ENCODE measurements at regions not wholly inside any gene's neighbourhood (a gene's known extent, or its start where the extent isn't known, plus 50 kb on each side); places are given as distances from the start of the nearest gene placed in this dataset.

DNA sequence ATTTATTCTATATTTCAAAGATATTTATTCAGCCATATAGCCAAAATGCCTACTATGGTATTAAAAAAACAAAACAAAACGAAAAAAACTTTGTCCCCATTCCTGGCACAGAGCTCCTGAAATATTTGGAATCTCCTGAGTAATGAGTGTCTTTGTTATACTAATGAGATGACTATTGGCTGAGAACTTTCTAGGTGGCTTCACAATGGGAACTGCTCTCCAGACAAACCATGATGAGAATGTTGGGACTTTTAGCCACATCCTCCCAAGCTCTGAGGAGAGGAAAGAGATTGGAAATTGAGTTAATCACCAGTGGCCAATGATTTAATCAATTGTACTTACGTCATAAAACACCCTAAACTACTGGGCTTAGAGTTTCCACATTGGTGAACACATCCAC lies 631.8 kb upstream of the SETBP1 start:
- Histone ChIP-seq H3K27me3 (no peaks in the 10 kb centered on the region), H3K4me3 (no peak overlapping the region), H3K36me3 (no peaks in the 10 kb centered on the region), H3K9me3 (no peaks in the 10 kb centered on the region), H3K27ac (no peak overlapping the region), H3K4me1 (peaks cover 3 to 9% of the 10 kb centered on the region in 2 donors)
- ATAC-seq (no peak), DNase-seq (no peak)
- TF ChIP-seq CTCF (IDR thresholded peaks at IDR 0.05 in 4 of 5, conservative IDR thresholded peaks at IDR 0.05 in 1 of 5) (no peak), POLR2A (IDR thresholded peaks at IDR 0.05) (no peak)
- in situ Hi-C loops (cut with MboI; ENCODE audit: low sequenced_read_pairs in 4 of 4) (no loop called here), intact Hi-C loops (cut with DNase I; ENCODE audit: low total_unique reads) (no loop called here)

DNA sequence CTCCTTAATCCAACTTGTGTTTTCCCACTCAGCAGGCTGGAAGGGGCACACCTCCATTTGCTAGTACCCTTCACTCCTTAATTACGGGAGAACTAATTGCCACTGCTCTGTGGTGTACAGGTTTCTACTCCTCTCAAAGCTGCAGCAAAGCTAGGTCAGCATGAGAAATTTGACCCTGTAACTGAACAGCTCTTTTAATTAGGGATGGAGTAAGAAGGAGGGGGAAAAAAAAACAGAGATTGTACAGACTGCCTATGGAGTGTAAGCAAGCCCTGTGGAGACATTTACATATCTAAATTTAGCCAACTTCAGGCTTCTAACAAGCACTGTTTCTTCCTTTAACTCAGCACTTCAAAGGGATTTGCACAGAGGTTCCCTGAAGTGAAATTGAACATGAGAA lies 629.7 kb upstream of the SETBP1 start:
- in situ Hi-C loops (cut with MboI; ENCODE audit: low sequenced_read_pairs in 4 of 4) (no loop called here), intact Hi-C loops (cut with DNase I; ENCODE audit: low total_unique reads) (no loop called here)
- H3K27me3 ChIP-seq, result no peaks in the 10 kb centered on the region
- TF ChIP-seq POLR2A (IDR thresholded peaks at IDR 0.05), result no peak
- no peak for TF ChIP-seq CTCF (IDR thresholded peaks at IDR 0.05 in 4 of 5, conservative IDR thresholded peaks at IDR 0.05 in 1 of 5)
- no peak for ATAC-seq
- no peak overlapping the region for H3K4me3 ChIP-seq
- no peaks in the 10 kb centered on the region for H3K36me3 ChIP-seq
- DNase-seq, result no peak
- no peaks in the 10 kb centered on the region for H3K9me3 ChIP-seq
- H3K4me1 ChIP-seq, result peaks cover 15 to 22% of the 10 kb centered on the region in 2 donors
- H3K27ac ChIP-seq, result no peak overlapping the region

DNA sequence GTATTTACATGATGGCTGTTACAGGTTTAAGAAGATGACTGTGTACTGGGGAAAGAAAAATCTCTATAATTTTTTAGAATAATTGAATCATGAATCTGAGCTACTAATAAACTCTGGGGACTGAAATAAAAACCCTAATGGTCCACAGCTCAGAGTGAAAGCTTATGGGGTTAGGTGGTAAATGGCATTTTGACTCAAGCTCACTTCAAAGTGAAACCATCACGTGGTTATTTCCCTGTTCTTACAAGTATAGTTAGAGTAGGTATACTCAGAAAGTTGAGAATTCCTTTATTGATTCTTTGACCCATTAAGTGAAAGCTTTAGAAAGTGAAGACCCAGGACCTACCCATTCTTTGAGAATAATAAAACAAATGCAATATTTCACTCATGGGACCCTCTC lies 626.2 kb upstream of the SETBP1 start:
- in situ Hi-C loops (cut with MboI; ENCODE audit: low sequenced_read_pairs in 4 of 4) (no loop called here), intact Hi-C loops (cut with DNase I; ENCODE audit: low total_unique reads) (no loop called here)
- no peak for ATAC-seq
- H3K27ac ChIP-seq, result no peak overlapping the region
- H3K27me3 ChIP-seq, result no peaks in the 10 kb centered on the region
- no peaks in the 10 kb centered on the region for H3K9me3 ChIP-seq
- peaks cover 15 to 22% of the 10 kb centered on the region in 2 donors for H3K4me1 ChIP-seq
- no peaks in the 10 kb centered on the region for H3K36me3 ChIP-seq
- H3K4me3 ChIP-seq, result no peak overlapping the region
- TF ChIP-seq POLR2A (IDR thresholded peaks at IDR 0.05) (no peak), CTCF (IDR thresholded peaks at IDR 0.05 in 4 of 5, conservative IDR thresholded peaks at IDR 0.05 in 1 of 5) (no peak)
- DNase-seq, result no peak

- TF ChIP-seq POLR2A (IDR thresholded peaks at IDR 0.05) (no peak), CTCF (IDR thresholded peaks at IDR 0.05 in 4 of 5, conservative IDR thresholded peaks at IDR 0.05 in 1 of 5) (no peak)
- H3K36me3 ChIP-seq, result no peaks in the 10 kb centered on the region
- no peak overlapping the region for H3K27ac ChIP-seq
- DNase-seq, result no peak
- H3K9me3 ChIP-seq, result no peaks in the 10 kb centered on the region
- intact Hi-C loops (cut with DNase I; ENCODE audit: low total_unique reads), result no loop called here
- in situ Hi-C loops (cut with MboI; ENCODE audit: low sequenced_read_pairs in 4 of 4), result no loop called here
- ATAC-seq, result no peak
- H3K27me3 ChIP-seq, result no peaks in the 10 kb centered on the region
- H3K4me1 ChIP-seq, result peaks cover 1 to 4% of the 10 kb centered on the region in 2 donors
- no peak overlapping the region for H3K4me3 ChIP-seq
These were observed 620.5 kb upstream of the SETBP1 start for GRCh38 chr18:44060197-44060596.

- DNase-seq (no peak), ATAC-seq (no peak)
- Histone ChIP-seq H3K27ac (no peak overlapping the region), H3K27me3 (no peaks in the 10 kb centered on the region), H3K4me1 (no peaks in the 10 kb centered on the region), H3K9me3 (no peaks in the 10 kb centered on the region), H3K4me3 (no peak overlapping the region), H3K36me3 (no peaks in the 10 kb centered on the region)
- in situ Hi-C loops (cut with MboI; ENCODE audit: low sequenced_read_pairs in 4 of 4), result no loop called here
- TF ChIP-seq CTCF (IDR thresholded peaks at IDR 0.05 in 4 of 5, conservative IDR thresholded peaks at IDR 0.05 in 1 of 5), result no peak
- TF ChIP-seq POLR2A (IDR thresholded peaks at IDR 0.05), result no peak
- intact Hi-C loops (cut with DNase I; ENCODE audit: low total_unique reads), result no loop called here
These were observed 619.2 kb upstream of the SETBP1 start for GRCh38 chr18:44061438-44061837.
